Natural killer cell (primary cell): ENCODE measurements at regions not wholly inside any gene's neighbourhood (a gene's known extent, or its start where the extent isn't known, plus 50 kb on each side); places are given as distances from the start of the nearest gene placed in this dataset.

ENCODE experiments used
- ATAC-seq, 3 donors: fragments of 150-1000 bp in 2 of 3; fragments of 200-7000 bp in 1 of 3; cut with Tn5 transposase; 1 replicate in 1 of 3; 2 replicates in 2 of 3; pipeline ENCODE4 v1.10.0; 2021; ENCODE audit warnings: mild to moderate bottlenecking in 2 of 3, moderate library complexity in 2 of 3
- DNase-seq, 2 donors: peaks; one replicate each; pipeline versions ENCODE4 v3.0.0 to v3.0.0-alpha.2; 2013 to 2021; ENCODE audit warnings: mixed read lengths in 1 of 2
- H3K27ac ChIP-seq: one replicate; pipeline ENCODE4 v1.5.1; 2013; ENCODE audit warnings: mild to moderate bottlenecking, low read length
- H3K27me3 ChIP-seq: one replicate; pipeline ENCODE4 v1.6.1; 2013; ENCODE audit warnings: low read length; ENCODE audit not compliant: control insufficient read depth, insufficient read depth
- H3K36me3 ChIP-seq: one replicate; pipeline ENCODE4 v1.6.1; 2013; ENCODE audit warnings: low read length; ENCODE audit not compliant: control insufficient read depth, insufficient read depth
- H3K4me1 ChIP-seq: one replicate; pipeline ENCODE4 v1.6.1; 2013; ENCODE audit warnings: low read length; ENCODE audit not compliant: control insufficient read depth, insufficient read depth
- H3K4me3 ChIP-seq: one replicate; pipeline ENCODE4 v1.5.1; 2013; ENCODE audit warnings: low read length
- H3K9me3 ChIP-seq: one replicate; pipeline ENCODE4 v1.6.1; 2013; ENCODE audit warnings: low read length; ENCODE audit not compliant: control insufficient read depth, insufficient read depth
- H3K27ac Mint-ChIP-seq, 2 donors: one replicate each; pipeline ENCODE4 v1.8.0; 2022; ENCODE audit warnings: mild to moderate bottlenecking in 2 of 2, mixed read lengths in 2 of 2, moderate library complexity in 1 of 2
- H3K27me3 Mint-ChIP-seq, 2 donors: one replicate each; pipeline ENCODE4 v1.8.0; 2022; ENCODE audit warnings: low read depth in 2 of 2, mixed read lengths in 2 of 2
- H3K36me3 Mint-ChIP-seq: one replicate; pipeline ENCODE4 v1.8.0; 2022; ENCODE audit warnings: mixed read lengths
- H3K4me1 Mint-ChIP-seq, 2 donors: one replicate each; pipeline ENCODE4 v1.8.0; 2022; ENCODE audit warnings: mixed read lengths in 2 of 2
- H3K4me3 Mint-ChIP-seq: one replicate; pipeline ENCODE4 v1.8.0; 2022; ENCODE audit warnings: mild to moderate bottlenecking, moderate library complexity, mixed read lengths
- H3K9me3 Mint-ChIP-seq, 2 donors: one replicate each; pipeline ENCODE4 v1.8.0; 2022; ENCODE audit warnings: mixed read lengths in 2 of 2
- WGBS: methylation state at CpG from one replicate; pipeline ENCODE4 v1.1.7; 2013; ENCODE audit warnings: missing lambda C conversion rate; ENCODE audit not compliant: insufficient coverage; 5-methylcytosine and 5-hydroxymethylcytosine counted together
- intact Hi-C: fragments of 100-400 bp; cut with micrococcal nuclease; formaldehyde crosslinking; loops from one replicate; pipeline ENCODE4 v1.14.2; 2022
- TF ChIP-seq, protein P1 (sequence below): fragments of 200-600 bp; IDR thresholded peaks from one replicate; pipeline ENCODE4 v1.8.0; 2022; ENCODE audit warnings: antibody characterized with exemption

DNA sequence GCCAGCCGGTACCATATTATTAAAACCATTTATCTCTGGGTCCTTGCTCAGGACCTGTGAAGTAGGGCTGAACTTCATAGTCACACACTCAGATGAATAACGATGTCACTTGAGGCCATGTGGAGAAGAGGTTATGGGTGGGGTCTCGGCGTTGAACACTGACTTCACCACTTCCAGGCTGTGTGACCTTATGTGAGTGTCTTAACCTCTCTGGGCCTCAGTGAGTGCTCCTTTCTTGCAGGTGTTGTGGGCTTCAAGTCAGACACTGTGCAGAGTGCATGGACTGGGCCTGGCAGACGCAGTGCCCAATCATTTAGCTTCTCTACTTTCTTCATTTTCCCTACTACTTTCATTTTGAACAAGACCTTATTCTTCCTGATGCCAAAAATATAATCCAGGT lies 278.8 kb downstream of the PBX3 start:
- DNase-seq (no peak), ATAC-seq (no peak)
- TF ChIP-seq, protein P1, sequence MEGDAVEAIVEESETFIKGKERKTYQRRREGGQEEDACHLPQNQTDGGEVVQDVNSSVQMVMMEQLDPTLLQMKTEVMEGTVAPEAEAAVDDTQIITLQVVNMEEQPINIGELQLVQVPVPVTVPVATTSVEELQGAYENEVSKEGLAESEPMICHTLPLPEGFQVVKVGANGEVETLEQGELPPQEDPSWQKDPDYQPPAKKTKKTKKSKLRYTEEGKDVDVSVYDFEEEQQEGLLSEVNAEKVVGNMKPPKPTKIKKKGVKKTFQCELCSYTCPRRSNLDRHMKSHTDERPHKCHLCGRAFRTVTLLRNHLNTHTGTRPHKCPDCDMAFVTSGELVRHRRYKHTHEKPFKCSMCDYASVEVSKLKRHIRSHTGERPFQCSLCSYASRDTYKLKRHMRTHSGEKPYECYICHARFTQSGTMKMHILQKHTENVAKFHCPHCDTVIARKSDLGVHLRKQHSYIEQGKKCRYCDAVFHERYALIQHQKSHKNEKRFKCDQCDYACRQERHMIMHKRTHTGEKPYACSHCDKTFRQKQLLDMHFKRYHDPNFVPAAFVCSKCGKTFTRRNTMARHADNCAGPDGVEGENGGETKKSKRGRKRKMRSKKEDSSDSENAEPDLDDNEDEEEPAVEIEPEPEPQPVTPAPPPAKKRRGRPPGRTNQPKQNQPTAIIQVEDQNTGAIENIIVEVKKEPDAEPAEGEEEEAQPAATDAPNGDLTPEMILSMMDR: no peak
- no peaks in the 10 kb centered on the region for H3K9me3 ChIP-seq
- no peak overlapping the region for H3K27ac ChIP-seq
- H3K9me3 Mint-ChIP-seq: no peaks in the 10 kb centered on the region
- no peaks in the 10 kb centered on the region for H3K27me3 ChIP-seq
- no peaks in the 10 kb centered on the region for H3K36me3 Mint-ChIP-seq
- intact Hi-C loops: no loop called here
- no peak overlapping the region for H3K4me3 Mint-ChIP-seq
- H3K4me3 ChIP-seq: no peak overlapping the region
- H3K27me3 Mint-ChIP-seq: peaks cover 6 to 8% of the 10 kb centered on the region in 2 donors
- H3K4me1 ChIP-seq: no peaks in the 10 kb centered on the region
- no peaks in the 10 kb centered on the region for H3K36me3 ChIP-seq
- H3K27ac Mint-ChIP-seq: no peak overlapping the region
- 89% methylated on average over 5 of the region's 5 CpGs for WGBS
- H3K4me1 Mint-ChIP-seq: no peaks in the 10 kb centered on the region

DNA sequence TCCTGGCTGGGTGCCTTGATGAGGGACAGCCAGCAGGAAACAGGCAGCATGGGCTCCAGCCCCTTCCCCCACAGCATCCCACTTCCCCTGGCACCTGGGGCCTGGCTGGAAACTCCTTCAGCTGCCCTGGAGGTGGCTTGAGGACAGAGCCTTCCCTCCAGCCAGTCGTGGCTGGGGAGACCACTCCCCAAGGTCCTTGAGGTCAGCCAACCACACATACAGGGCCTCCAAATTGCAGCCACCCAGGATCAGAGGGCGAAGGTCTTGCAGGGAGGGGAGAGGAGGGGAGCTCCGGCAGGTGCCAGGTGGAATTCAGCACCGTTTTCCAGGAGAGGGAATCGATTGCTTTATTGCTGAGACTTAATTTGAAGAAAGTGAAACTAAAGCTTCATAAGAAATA lies 280.4 kb downstream of the PBX3 start:
- no peaks in the 10 kb centered on the region for H3K4me1 Mint-ChIP-seq
- Histone ChIP-seq H3K36me3 (no peaks in the 10 kb centered on the region), H3K27me3 (no peaks in the 10 kb centered on the region), H3K27ac (no peak overlapping the region), H3K9me3 (no peaks in the 10 kb centered on the region), H3K4me1 (no peaks in the 10 kb centered on the region), H3K4me3 (no peak overlapping the region)
- ATAC-seq: no peak
- intact Hi-C loops: no loop called here
- H3K4me3 Mint-ChIP-seq: no peak overlapping the region
- 73% methylated on average over 5 of the region's 5 CpGs for WGBS
- no peaks in the 10 kb centered on the region for H3K36me3 Mint-ChIP-seq
- no peak for DNase-seq
- no peaks in the 10 kb centered on the region for H3K9me3 Mint-ChIP-seq
- H3K27me3 Mint-ChIP-seq: no peaks in the 10 kb centered on the region
- H3K27ac Mint-ChIP-seq: no peak overlapping the region
- TF ChIP-seq, protein P1: no peak

DNA sequence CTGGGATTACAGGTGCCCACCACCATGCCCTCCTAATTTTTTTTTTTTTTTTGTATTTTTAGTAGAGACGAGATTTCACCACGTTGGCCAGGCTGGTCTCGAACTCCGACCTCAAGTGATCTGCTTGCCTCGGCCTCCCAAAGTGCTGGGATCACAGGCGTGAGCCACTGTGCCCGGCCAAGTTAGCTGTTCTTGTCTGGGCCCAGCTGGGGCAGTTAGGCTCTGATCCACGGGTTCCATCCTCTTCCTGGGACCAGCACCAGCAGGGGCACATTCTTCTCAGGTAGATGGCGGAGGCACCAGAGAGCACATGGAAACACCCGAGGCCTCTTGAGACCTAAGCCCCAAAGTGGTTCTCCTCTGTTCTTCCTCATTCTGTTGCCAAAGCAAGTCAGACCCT lies 281.6 kb downstream of the PBX3 start:
- WGBS: 91% methylated on average over 10 of the region's 10 CpGs
- H3K36me3 ChIP-seq: no peaks in the 10 kb centered on the region
- Mint-ChIP-seq H3K36me3 (no peaks in the 10 kb centered on the region), H3K9me3 (no peaks in the 10 kb centered on the region), H3K27me3 (peaks cover 3 to 6% of the 10 kb centered on the region in 2 donors), H3K27ac (no peak overlapping the region), H3K4me3 (no peak overlapping the region), H3K4me1 (no peaks in the 10 kb centered on the region)
- H3K4me3 ChIP-seq: no peak overlapping the region
- no peaks in the 10 kb centered on the region for H3K27me3 ChIP-seq
- intact Hi-C loops: no loop called here
- no peaks in the 10 kb centered on the region for H3K4me1 ChIP-seq
- DNase-seq (no peak), ATAC-seq (no peak)
- no peak overlapping the region for H3K27ac ChIP-seq
- H3K9me3 ChIP-seq: no peaks in the 10 kb centered on the region
- TF ChIP-seq, protein P1: no peak

DNA sequence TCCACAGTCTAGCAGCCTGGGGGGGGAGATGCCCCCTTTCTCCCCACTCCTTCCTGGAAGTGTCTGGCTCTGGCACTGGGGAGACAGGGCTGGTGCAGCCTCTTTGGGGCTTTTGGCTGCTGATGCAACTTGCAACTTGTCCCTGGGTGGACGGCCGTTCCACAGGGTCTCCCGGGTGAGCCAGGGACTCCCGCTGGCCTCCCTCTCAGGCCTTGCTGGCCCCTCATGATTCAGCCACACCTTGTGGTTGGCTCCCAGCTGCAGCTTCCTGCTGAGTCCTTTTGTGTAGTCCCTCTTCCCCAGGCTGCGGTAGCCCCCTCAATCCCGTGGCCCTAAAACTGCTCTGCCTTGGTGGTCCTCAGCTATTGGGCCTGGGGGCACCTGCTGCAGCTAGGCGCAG lies 283.5 kb downstream of the PBX3 start:
- H3K4me1 ChIP-seq: no peaks in the 10 kb centered on the region
- H3K4me1 Mint-ChIP-seq: no peaks in the 10 kb centered on the region
- no peaks in the 10 kb centered on the region for H3K36me3 Mint-ChIP-seq
- H3K9me3 Mint-ChIP-seq: no peaks in the 10 kb centered on the region
- intact Hi-C loops: no loop called here
- H3K36me3 ChIP-seq: no peaks in the 10 kb centered on the region
- H3K4me3 ChIP-seq: no peak overlapping the region
- no peak overlapping the region for H3K27ac ChIP-seq
- WGBS: 71% methylated on average over 7 of the region's 7 CpGs
- H3K4me3 Mint-ChIP-seq: no peak overlapping the region
- H3K27ac Mint-ChIP-seq: no peak overlapping the region
- TF ChIP-seq, protein P1: no peak
- H3K27me3 Mint-ChIP-seq: peaks cover 6 to 9% of the 10 kb centered on the region in 2 donors
- no peaks in the 10 kb centered on the region for H3K9me3 ChIP-seq
- H3K27me3 ChIP-seq: no peaks in the 10 kb centered on the region
- DNase-seq (no peak), ATAC-seq (no peak)
